Breast epithelium (tissue), 3 donors: ENCODE measurements at regions not wholly inside any gene's neighbourhood (a gene's known extent, or its start where the extent isn't known, plus 50 kb on each side); places are given as distances from the start of the nearest gene placed in this dataset.

Experiments
- POLR2A ChIP-seq: fragments of 450-650 bp; IDR thresholded peaks from one replicate; pipeline ENCODE4 v1.6.1; 2016; ENCODE audit warnings: antibody characterized with exemption, mild to moderate bottlenecking, moderate library complexity
- TF ChIP-seq, protein P1 (sequence below), 3 donors: fragments of 450-650 bp; IDR thresholded peaks; one replicate each; pipeline ENCODE4 v1.5.1; 2016 to 2017; ENCODE audit warnings: antibody characterized with exemption in 3 of 3, mild to moderate bottlenecking in 3 of 3, moderate library complexity in 3 of 3

- TF ChIP-seq POLR2A = no peak
- TF ChIP-seq, protein P1, sequence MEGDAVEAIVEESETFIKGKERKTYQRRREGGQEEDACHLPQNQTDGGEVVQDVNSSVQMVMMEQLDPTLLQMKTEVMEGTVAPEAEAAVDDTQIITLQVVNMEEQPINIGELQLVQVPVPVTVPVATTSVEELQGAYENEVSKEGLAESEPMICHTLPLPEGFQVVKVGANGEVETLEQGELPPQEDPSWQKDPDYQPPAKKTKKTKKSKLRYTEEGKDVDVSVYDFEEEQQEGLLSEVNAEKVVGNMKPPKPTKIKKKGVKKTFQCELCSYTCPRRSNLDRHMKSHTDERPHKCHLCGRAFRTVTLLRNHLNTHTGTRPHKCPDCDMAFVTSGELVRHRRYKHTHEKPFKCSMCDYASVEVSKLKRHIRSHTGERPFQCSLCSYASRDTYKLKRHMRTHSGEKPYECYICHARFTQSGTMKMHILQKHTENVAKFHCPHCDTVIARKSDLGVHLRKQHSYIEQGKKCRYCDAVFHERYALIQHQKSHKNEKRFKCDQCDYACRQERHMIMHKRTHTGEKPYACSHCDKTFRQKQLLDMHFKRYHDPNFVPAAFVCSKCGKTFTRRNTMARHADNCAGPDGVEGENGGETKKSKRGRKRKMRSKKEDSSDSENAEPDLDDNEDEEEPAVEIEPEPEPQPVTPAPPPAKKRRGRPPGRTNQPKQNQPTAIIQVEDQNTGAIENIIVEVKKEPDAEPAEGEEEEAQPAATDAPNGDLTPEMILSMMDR (IDR thresholded peaks at IDR 0.05) = no peak
Observed at GRCh38 chr19:31693933-31694269, 344.7 kb upstream of the TSHZ3 start.
